ENCODE measurements at regions not wholly inside any gene's neighbourhood (a gene's known extent, or its start where the extent isn't known, plus 50 kb on each side); places are given as distances from the start of the nearest gene placed in this dataset.
A peak's percentile ranks its signal among the peaks of the same experiment; 100 is the strongest.

DNA sequence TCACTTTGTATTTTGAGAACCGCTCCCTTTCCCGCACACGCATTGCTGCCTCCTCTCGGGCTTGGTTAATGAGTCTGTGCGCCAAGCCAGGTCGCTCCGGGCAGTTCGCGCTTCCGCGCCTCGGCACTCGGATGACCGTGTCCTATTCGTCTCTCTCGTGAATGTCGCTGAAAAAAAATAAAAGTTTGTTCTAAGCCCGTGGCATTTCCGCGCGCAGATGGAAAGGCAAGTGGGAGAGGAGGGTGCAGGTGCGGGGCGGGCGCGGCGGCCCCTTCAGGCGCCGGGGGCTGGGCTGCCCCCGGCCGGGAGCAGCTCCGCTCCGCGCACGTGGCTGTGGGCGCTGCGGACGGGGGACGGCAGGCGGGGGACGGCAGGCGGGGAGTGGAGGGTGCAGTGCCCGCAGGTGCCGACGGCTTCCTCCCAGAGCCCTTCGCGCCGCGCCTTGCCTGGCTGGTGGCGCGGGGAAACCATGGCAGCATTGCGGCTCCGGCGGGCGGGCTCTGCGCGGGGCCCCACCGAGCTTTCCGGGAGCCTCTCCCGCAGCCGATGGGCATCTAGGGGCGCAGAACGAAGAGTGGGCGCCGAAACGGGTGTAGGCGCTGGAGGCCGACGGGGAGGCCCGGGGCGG is 159.6 kb upstream of the SIX2 start:
- H3K9me3 ChIP-seq (replicated peaks in 1 of 3), result no peaks in the 10 kb centered on the region
- TF ChIP-seq POLR2A (IDR thresholded peaks at IDR 0.05), result no peak
- TF ChIP-seq, protein P1, sequence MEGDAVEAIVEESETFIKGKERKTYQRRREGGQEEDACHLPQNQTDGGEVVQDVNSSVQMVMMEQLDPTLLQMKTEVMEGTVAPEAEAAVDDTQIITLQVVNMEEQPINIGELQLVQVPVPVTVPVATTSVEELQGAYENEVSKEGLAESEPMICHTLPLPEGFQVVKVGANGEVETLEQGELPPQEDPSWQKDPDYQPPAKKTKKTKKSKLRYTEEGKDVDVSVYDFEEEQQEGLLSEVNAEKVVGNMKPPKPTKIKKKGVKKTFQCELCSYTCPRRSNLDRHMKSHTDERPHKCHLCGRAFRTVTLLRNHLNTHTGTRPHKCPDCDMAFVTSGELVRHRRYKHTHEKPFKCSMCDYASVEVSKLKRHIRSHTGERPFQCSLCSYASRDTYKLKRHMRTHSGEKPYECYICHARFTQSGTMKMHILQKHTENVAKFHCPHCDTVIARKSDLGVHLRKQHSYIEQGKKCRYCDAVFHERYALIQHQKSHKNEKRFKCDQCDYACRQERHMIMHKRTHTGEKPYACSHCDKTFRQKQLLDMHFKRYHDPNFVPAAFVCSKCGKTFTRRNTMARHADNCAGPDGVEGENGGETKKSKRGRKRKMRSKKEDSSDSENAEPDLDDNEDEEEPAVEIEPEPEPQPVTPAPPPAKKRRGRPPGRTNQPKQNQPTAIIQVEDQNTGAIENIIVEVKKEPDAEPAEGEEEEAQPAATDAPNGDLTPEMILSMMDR (IDR thresholded peaks at IDR 0.05), result no peak
- 2 to 4% (median 3%) methylated on average over 18 to 70 of the region's 70 CpGs for WGBS, 4 donors
- no peak overlapping the region for H3K27ac ChIP-seq
- H3K27me3 ChIP-seq, result peaks cover 75% of the 10 kb centered on the region
- H3K36me3 ChIP-seq (replicated peaks in 1 of 2), result no peaks in the 10 kb centered on the region
- H3K4me1 ChIP-seq (replicated peaks in 1 of 2), result peaks cover 11 to 18% of the 10 kb centered on the region in 2 donors
- intact Hi-C loops (cut with DNase I), result no loop called here
- peak overlapping the region in 2 of 4 donors; percentile 6 to 52 for H3K4me3 ChIP-seq
- no peak for DNase-seq

DNA sequence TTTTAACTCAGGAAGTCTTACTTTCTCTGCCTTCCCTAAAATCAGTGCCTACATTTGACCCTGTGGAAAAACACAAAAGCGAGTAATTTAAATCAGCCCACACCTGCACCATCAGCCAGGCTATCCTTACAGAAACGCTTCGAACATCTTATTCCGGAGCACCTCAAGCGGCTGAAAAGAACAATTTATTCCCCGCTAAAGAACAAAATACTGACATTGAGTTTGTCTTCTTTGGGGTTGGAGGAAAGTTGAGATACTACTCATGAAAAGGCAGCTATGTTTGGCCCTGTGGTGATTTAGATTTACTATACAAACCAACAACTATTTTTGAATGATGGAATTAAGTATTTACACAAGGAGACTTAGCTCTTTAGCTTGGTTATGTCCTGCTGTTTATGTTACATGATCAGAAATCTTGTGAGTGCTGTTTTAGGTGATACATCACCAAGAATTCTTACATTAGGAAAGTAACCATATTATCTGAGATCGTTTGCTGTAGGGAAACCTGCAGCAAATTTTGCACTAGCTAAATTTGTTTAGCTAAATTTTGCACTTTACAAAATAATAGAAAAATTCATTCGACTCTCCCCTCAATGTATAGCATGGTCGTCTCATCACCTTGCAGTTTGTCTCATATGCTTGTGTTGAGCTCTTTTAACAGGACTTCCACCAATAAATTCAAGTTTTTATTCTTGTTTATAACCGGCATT is 158.8 kb upstream of the SIX2 start:
- Histone ChIP-seq H3K27me3 (peaks cover 75% of the 10 kb centered on the region), H3K9me3 (replicated peaks in 1 of 3) (no peaks in the 10 kb centered on the region), H3K4me3 (no peak overlapping the region), H3K4me1 (replicated peaks in 1 of 2) (peaks cover 11 to 18% of the 10 kb centered on the region in 2 donors), H3K27ac (no peak overlapping the region), H3K36me3 (replicated peaks in 1 of 2) (no peaks in the 10 kb centered on the region)
- 23 to 34% (median 31%) methylated on average over 10 of the region's 10 CpGs for WGBS, 4 donors
- DNase-seq, result no peak
- intact Hi-C loops (cut with DNase I), result no loop called here
- TF ChIP-seq, protein P1 (IDR thresholded peaks at IDR 0.05), result no peak
- TF ChIP-seq POLR2A (IDR thresholded peaks at IDR 0.05), result no peak

DNA sequence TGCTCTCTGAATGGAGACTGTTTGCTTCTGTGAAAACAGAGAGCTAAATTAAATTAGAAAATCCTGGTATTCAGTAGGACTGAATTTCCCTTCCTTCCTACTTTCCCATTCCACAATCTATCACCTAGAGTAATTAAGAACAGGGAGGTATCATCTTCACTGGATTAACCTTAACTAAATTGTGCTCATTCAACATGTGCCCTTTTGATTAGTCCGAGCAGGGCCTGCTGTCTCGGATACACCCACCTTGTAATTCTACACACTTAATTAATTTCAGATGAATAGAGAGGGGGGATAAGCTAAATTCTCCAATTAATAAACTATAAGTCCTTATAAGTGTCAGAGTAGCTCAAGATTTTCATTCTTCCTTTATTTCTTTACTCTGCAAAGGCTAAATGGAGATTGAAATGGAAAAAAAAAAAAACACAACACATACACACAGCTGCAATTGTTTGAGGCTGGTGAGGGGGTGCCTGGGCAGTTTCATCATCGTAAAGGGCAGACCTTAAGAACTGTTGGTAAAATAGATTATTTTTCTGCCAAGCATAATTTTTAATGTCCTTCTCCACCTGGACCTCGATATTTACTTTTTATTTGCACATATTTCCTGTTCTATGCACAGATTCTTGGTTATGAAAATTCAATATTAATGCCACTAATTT is 157.1 kb upstream of the SIX2 start:
- Histone ChIP-seq H3K4me1 (replicated peaks in 1 of 2) (peaks cover 11 to 18% of the 10 kb centered on the region in 2 donors), H3K27ac (no peak overlapping the region), H3K36me3 (replicated peaks in 1 of 2) (no peaks in the 10 kb centered on the region), H3K27me3 (peaks cover 65% of the 10 kb centered on the region), H3K9me3 (replicated peaks in 1 of 3) (no peaks in the 10 kb centered on the region), H3K4me3 (no peak overlapping the region)
- WGBS, 4 donors, result 85 to 89% (median 87%) methylated on average over 4 of the region's 4 CpGs
- no peak for DNase-seq
- TF ChIP-seq POLR2A (IDR thresholded peaks at IDR 0.05), result no peak
- TF ChIP-seq, protein P1 (IDR thresholded peaks at IDR 0.05), result no peak
- intact Hi-C loops (cut with DNase I), result no loop called here

DNA sequence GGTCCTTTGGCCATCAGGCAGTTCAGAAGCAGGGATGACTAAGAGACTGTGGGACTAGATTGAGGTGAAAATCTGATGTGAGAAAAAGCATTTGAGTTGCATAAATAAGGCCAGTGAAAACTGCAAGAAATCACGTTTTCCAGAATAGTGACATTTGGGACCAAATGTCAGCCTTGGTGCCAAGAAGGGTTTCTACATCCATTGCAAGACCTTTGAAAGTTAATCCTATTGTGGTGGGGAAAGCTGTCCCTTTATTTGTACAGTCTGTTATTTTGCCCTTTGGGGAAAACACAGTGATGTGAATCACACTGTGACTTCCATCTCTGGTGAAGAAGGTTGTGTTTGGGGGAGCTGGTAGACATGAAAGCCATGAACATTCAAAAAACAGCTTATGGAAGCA is 153.5 kb upstream of the SIX2 start:
- H3K27ac ChIP-seq, result no peak overlapping the region
- intact Hi-C loops (cut with DNase I), result no loop called here
- no peak for DNase-seq
- no peak for TF ChIP-seq POLR2A (IDR thresholded peaks at IDR 0.05)
- TF ChIP-seq, protein P1 (IDR thresholded peaks at IDR 0.05), result no peak
- H3K4me3 ChIP-seq, result no peak overlapping the region
- H3K4me1 ChIP-seq (replicated peaks in 1 of 2), result no peaks in the 10 kb centered on the region
- WGBS, 4 donors, result 44 to 65% (median 53%) methylated on average over 1 of the region's 1 CpG
- H3K27me3 ChIP-seq, result peaks cover 28% of the 10 kb centered on the region
- no peaks in the 10 kb centered on the region for H3K9me3 ChIP-seq (replicated peaks in 1 of 3)
- H3K36me3 ChIP-seq (replicated peaks in 1 of 2), result no peaks in the 10 kb centered on the region
